ENCODE measurements at regions not wholly inside any gene's neighbourhood (a gene's known extent, or its start where the extent isn't known, plus 50 kb on each side); places are given as distances from the start of the nearest gene placed in this dataset.
"Not testable (repeated sequence)": the region's sequence is repeated elsewhere in the genome, so short reads cannot be mapped to it uniquely, and the experiment has no call there.

DNA sequence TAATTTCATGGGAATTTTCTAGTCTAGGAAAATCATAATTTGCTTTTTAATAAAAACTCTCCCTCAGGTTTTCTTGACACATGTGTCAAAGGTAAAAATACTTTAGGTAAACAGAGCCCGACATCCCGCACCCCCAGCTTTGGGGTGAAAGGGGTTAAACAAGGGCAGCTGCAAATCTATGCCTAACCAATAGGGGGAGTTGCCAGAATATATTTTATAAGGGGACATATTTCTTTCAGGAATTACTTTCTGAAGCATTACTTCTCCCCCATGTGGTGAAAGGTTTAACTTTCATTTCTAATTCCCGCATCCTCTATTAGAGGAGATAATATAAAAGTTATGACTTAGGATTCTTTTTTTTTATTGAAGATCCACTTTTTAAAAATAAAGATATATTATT is 53.9 kb upstream of the HEPH start:
- DNase-seq (ENCODE audit: low spot score): peak; percentile 30

- not testable (repeated sequence) for DNase-seq (ENCODE audit: low spot score)
These were observed 56.2 kb upstream of the HEPH start for GRCh38 chrX:66107860-66108259.

DNA sequence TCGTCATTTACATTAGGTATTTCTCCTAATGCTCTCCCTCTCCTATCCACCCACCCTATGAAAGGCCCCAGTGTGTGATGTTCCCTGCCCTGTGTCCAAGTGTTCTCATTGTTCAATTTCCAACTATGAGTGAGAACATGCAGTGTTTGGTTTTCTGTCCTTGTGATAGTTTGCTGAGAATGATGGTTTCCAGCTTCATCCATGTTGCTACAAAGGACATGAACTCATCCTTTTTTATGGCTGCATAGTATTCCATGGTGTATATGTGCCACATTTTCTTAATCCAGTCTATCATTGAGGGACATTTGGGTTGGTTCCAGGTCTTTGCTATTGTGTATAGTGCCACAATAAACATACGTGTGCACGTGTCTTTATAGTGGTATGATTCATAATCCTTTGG is 61.6 kb upstream of the HEPH start:
- DNase-seq (ENCODE audit: low spot score): not testable (repeated sequence)

GRCh38 chrX:66098162-66098561 is 58.3 kb upstream of the VSIG4 start:
- DNase-seq (ENCODE audit: low spot score): no peak

GRCh38 chrX:66096987-66097386 is 57.1 kb upstream of the VSIG4 start:
- DNase-seq (ENCODE audit: low spot score): not testable (repeated sequence)

DNA sequence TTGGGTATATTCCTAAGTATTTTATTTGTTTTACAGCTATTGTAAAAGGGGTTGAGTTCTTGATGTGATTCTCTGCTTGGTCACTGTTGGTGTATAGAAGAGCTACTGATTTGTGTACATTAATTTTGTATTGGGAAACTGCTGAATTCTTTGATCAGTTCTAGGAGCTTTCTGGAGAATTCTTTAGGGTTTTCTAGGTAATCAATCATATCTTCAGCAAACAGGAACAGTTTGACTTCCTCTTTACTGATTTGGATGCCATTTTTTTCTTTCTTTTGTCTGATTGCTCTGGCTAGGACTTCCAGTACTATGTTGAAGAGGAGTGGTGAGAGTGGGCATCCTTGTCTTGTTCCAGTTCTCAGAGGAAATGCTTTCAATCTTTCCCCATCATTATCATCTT is 50.1 kb upstream of the VSIG4 start:
- not testable (repeated sequence) for DNase-seq (ENCODE audit: low spot score)
